ENCODE measurements at regions not wholly inside any gene's neighbourhood (a gene's known extent, or its start where the extent isn't known, plus 50 kb on each side); places are given as distances from the start of the nearest gene placed in this dataset.

- TF ChIP-seq, protein P1, sequence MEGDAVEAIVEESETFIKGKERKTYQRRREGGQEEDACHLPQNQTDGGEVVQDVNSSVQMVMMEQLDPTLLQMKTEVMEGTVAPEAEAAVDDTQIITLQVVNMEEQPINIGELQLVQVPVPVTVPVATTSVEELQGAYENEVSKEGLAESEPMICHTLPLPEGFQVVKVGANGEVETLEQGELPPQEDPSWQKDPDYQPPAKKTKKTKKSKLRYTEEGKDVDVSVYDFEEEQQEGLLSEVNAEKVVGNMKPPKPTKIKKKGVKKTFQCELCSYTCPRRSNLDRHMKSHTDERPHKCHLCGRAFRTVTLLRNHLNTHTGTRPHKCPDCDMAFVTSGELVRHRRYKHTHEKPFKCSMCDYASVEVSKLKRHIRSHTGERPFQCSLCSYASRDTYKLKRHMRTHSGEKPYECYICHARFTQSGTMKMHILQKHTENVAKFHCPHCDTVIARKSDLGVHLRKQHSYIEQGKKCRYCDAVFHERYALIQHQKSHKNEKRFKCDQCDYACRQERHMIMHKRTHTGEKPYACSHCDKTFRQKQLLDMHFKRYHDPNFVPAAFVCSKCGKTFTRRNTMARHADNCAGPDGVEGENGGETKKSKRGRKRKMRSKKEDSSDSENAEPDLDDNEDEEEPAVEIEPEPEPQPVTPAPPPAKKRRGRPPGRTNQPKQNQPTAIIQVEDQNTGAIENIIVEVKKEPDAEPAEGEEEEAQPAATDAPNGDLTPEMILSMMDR (IDR thresholded peaks at IDR 0.05) = no peak
- no peak for TF ChIP-seq POLR2A (IDR thresholded peaks at IDR 0.05; ENCODE audit: low read length)
- no peak for TF ChIP-seq USF2 (IDR thresholded peaks at IDR 0.05)
- TF ChIP-seq SMC3 (IDR thresholded peaks at IDR 0.05) = no peak
Observed at GRCh38 chr3:59698091-59698490, 648.3 kb upstream of the CFAP20DC start.
